IMR-90 (cell line): ENCODE measurements at regions not wholly inside any gene's neighbourhood (a gene's known extent, or its start where the extent isn't known, plus 50 kb on each side); places are given as distances from the start of the nearest gene placed in this dataset.

Experiments
- BHLHE40 ChIP-seq: fragments of 150-350 bp; IDR thresholded peaks from 2 replicates; pipeline ENCODE4 v1.6.1; 2016; ENCODE audit warnings: mild to moderate bottlenecking, low read depth, low read length
- CEBPB ChIP-seq: IDR thresholded peaks from 2 replicates; pipeline ENCODE4 v1.6.1; 2012; ENCODE audit warnings: low read depth, low read length, improper control_type of control experiment
- FOS ChIP-seq: fragments of 150-350 bp; IDR thresholded peaks from 2 replicates; pipeline ENCODE4 v1.6.1; 2016; ENCODE audit warnings: low read depth, low read length
- MAFK ChIP-seq: IDR thresholded peaks from 2 replicates; pipeline ENCODE4 v1.6.1; 2012; ENCODE audit warnings: low read depth, low read length, improper control_type of control experiment
- NFE2L2 ChIP-seq: fragments of 150-350 bp; IDR thresholded peaks from 2 replicates; pipeline ENCODE4 v1.6.1; 2016; ENCODE audit warnings: low read depth, mild to moderate bottlenecking, low read length
- POLR2A ChIP-seq: IDR thresholded peaks from 2 replicates; pipeline ENCODE4 v1.6.1; 2012; ENCODE audit warnings: mild to moderate bottlenecking, low read depth, low read length
- RCOR1 ChIP-seq: IDR thresholded peaks from 2 replicates; pipeline ENCODE4 v1.6.1; 2012; ENCODE audit warnings: mild to moderate bottlenecking, low read length, improper control_type of control experiment; ENCODE audit not compliant: insufficient replicate concordance
- RFX5 ChIP-seq: IDR thresholded peaks from 2 replicates; pipeline ENCODE4 v1.8.0; 2012; ENCODE audit warnings: low read depth, mild to moderate bottlenecking, low read length, moderate library complexity
- SMC3 ChIP-seq: fragments of 150-350 bp; IDR thresholded peaks from 2 replicates; pipeline ENCODE4 v1.6.1; 2016; ENCODE audit warnings: low read depth, mild to moderate bottlenecking, antibody characterized with exemption, low read length, moderate library complexity
- TF ChIP-seq, protein P1 (sequence below): conservative IDR thresholded peaks from 2 replicates; pipeline ENCODE4 v1.5.1; 2012; ENCODE audit warnings: mild to moderate bottlenecking, low read depth, low read length, improper control_type of control experiment
- TF ChIP-seq, protein P2 (sequence below): fragments of 150-350 bp; IDR thresholded peaks from 2 replicates; pipeline ENCODE4 v1.6.1; 2017; ENCODE audit warnings: mild to moderate bottlenecking, antibody characterized with exemption, low read length, low read depth

DNA sequence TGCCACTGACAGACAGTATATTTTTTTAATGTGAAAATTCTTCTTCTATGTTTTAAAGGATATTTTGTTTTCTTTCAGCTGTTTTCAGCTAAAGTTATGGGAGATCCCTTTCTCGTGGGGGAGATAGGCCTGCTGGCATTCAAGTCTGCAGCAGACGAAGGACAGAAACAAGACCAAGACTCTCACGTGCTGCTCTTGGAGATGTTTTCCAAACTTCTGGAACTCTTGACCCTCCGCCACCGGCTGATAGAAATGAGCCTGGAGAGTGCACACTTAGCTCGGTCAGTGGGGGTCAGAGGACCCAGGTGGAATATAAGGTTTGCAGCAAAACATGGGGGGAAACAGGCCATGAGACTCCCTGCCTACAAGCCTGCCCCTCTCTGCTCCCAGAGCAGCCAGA is 120.5 kb downstream of the CD164 start:
- TF ChIP-seq RFX5 = no peak
- TF ChIP-seq, protein P1, sequence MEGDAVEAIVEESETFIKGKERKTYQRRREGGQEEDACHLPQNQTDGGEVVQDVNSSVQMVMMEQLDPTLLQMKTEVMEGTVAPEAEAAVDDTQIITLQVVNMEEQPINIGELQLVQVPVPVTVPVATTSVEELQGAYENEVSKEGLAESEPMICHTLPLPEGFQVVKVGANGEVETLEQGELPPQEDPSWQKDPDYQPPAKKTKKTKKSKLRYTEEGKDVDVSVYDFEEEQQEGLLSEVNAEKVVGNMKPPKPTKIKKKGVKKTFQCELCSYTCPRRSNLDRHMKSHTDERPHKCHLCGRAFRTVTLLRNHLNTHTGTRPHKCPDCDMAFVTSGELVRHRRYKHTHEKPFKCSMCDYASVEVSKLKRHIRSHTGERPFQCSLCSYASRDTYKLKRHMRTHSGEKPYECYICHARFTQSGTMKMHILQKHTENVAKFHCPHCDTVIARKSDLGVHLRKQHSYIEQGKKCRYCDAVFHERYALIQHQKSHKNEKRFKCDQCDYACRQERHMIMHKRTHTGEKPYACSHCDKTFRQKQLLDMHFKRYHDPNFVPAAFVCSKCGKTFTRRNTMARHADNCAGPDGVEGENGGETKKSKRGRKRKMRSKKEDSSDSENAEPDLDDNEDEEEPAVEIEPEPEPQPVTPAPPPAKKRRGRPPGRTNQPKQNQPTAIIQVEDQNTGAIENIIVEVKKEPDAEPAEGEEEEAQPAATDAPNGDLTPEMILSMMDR = no peak
- no peak for TF ChIP-seq RCOR1
- TF ChIP-seq SMC3 = no peak
- no peak for TF ChIP-seq POLR2A
- TF ChIP-seq NFE2L2 = no peak
- TF ChIP-seq CEBPB = no peak
- no peak for TF ChIP-seq MAFK
- TF ChIP-seq, protein P2, sequence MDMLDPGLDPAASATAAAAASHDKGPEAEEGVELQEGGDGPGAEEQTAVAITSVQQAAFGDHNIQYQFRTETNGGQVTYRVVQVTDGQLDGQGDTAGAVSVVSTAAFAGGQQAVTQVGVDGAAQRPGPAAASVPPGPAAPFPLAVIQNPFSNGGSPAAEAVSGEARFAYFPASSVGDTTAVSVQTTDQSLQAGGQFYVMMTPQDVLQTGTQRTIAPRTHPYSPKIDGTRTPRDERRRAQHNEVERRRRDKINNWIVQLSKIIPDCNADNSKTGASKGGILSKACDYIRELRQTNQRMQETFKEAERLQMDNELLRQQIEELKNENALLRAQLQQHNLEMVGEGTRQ = no peak
- no peak for TF ChIP-seq BHLHE40
- no peak for TF ChIP-seq FOS
